HepG2 (cell line): ENCODE measurements at regions not wholly inside any gene's neighbourhood (a gene's known extent, or its start where the extent isn't known, plus 50 kb on each side); places are given as distances from the start of the nearest gene placed in this dataset.

ENCODE experiments used
- GFI1 ChIP-seq: sonication (generic); formaldehyde crosslinking; IDR thresholded peaks from 2 replicates; pipeline ENCODE4 v1.5.0; 2020; ENCODE audit warnings: missing genetic modification reagents, mild to moderate bottlenecking, borderline replicate concordance
- GTF3A ChIP-seq: sonication (generic); formaldehyde crosslinking; conservative IDR thresholded peaks from 2 replicates; pipeline ENCODE4 v1.4.0; 2020; ENCODE audit warnings: mild to moderate bottlenecking, missing genetic modification reagents
- HDAC2 ChIP-seq: sonication (generic); formaldehyde crosslinking; IDR thresholded peaks from 2 replicates; pipeline ENCODE4 v1.4.0; 2020; ENCODE audit warnings: missing genetic modification reagents
- HNF1A ChIP-seq, 2 experiments: sonication (generic) in 1 of 2; formaldehyde crosslinking in 1 of 2; IDR thresholded peaks; 2 replicates each; pipeline versions ENCODE4 v1.4.0 to v1.6.1; 2016 to 2020; ENCODE audit warnings: borderline replicate concordance in 1 of 2, low read depth in 1 of 2, mild to moderate bottlenecking in 1 of 2, missing genetic modification reagents in 1 of 2
- KLF15 ChIP-seq: sonication (generic); formaldehyde crosslinking; IDR thresholded peaks from 2 replicates; pipeline ENCODE4 v1.8.1; 2023; ENCODE audit warnings: borderline replicate concordance, mild to moderate bottlenecking, inconsistent platforms, missing genetic modification reagents, mixed read lengths
- LCORL ChIP-seq, 2 experiments: fragments of 450-650 bp in 1 of 2; sonication (generic) in 1 of 2; formaldehyde crosslinking in 1 of 2; IDR thresholded peaks; 2 replicates each; pipeline versions ENCODE4 v1.5.0 to v1.6.1; 2017 to 2020; ENCODE audit warnings: antibody characterized with exemption in 1 of 2, missing genetic modification reagents in 1 of 2
- MATR3 ChIP-seq: sonication (generic); formaldehyde crosslinking; IDR thresholded peaks from 2 replicates; pipeline ENCODE4 v1.4.0; 2020; ENCODE audit warnings: missing genetic modification reagents
- NFIC ChIP-seq: IDR thresholded peaks from 2 replicates; pipeline ENCODE4 v1.6.1; 2012; ENCODE audit warnings: mild to moderate bottlenecking, low read length, inconsistent platforms
- NR2F6 ChIP-seq, 2 experiments: IDR thresholded peaks; 2 replicates each; pipeline ENCODE4 v1.6.1; 2016; ENCODE audit warnings: antibody characterized with exemption in 1 of 2, mild to moderate bottlenecking in 1 of 2
- RXRB ChIP-seq: IDR thresholded peaks from 2 replicates; pipeline ENCODE4 v1.6.1; 2016; ENCODE audit warnings: borderline replicate concordance, missing genetic modification reagents, missing compliant biosample characterization
- SAP130 ChIP-seq: IDR thresholded peaks from 2 replicates; pipeline ENCODE4 v1.6.1; 2016; ENCODE audit warnings: low read depth
- SMARCE1 ChIP-seq: fragments of 450-650 bp; IDR thresholded peaks from 2 replicates; pipeline ENCODE4 v1.6.1; 2017; ENCODE audit warnings: borderline replicate concordance
- SOX13 ChIP-seq, 3 experiments: fragments of 450-650 bp in 1 of 3; sonication (generic) in 1 of 3; formaldehyde crosslinking in 1 of 3; IDR thresholded peaks in 2 of 3; conservative IDR thresholded peaks in 1 of 3; 2 replicates each; pipeline versions ENCODE4 v1.5.0 to v1.6.1; 2016 to 2020; ENCODE audit warnings: antibody characterized with exemption in 1 of 3, mild to moderate bottlenecking in 1 of 3, missing compliant biosample characterization in 1 of 3, missing genetic modification reagents in 1 of 3, moderate library complexity in 1 of 3
- TARDBP ChIP-seq: sonication (generic); formaldehyde crosslinking; IDR thresholded peaks from 2 replicates; pipeline ENCODE4 v1.8.0; 2022; ENCODE audit warnings: mild to moderate bottlenecking, missing genetic modification reagents
- ZBTB7A ChIP-seq: sonication (generic); formaldehyde crosslinking; IDR thresholded peaks from 2 replicates; pipeline ENCODE4 v1.8.0; 2022; ENCODE audit warnings: mild to moderate bottlenecking, missing genetic modification reagents
- ZBTB7B ChIP-seq: sonication (generic); formaldehyde crosslinking; IDR thresholded peaks from 2 replicates; pipeline ENCODE4 v1.4.0; 2020; ENCODE audit warnings: missing genetic modification reagents
- ZKSCAN8 ChIP-seq: IDR thresholded peaks from 2 replicates; pipeline ENCODE4 v1.6.1; 2016; ENCODE audit warnings: borderline replicate concordance, missing genetic modification reagents, missing compliant biosample characterization
- ZNF207 ChIP-seq: fragments of 450-650 bp; IDR thresholded peaks from 2 replicates; pipeline ENCODE4 v1.6.1; 2016; ENCODE audit warnings: antibody characterized with exemption, borderline replicate concordance
- ZNF652 ChIP-seq: IDR thresholded peaks from 2 replicates; pipeline ENCODE4 v1.6.1; 2016; ENCODE audit warnings: low read depth, borderline replicate concordance
- TF ChIP-seq, protein P1 (sequence below): sonication (generic); formaldehyde crosslinking; IDR thresholded peaks from 2 replicates; pipeline ENCODE4 v1.5.1; 2020; ENCODE audit warnings: mild to moderate bottlenecking, missing genetic modification reagents, borderline replicate concordance

DNA sequence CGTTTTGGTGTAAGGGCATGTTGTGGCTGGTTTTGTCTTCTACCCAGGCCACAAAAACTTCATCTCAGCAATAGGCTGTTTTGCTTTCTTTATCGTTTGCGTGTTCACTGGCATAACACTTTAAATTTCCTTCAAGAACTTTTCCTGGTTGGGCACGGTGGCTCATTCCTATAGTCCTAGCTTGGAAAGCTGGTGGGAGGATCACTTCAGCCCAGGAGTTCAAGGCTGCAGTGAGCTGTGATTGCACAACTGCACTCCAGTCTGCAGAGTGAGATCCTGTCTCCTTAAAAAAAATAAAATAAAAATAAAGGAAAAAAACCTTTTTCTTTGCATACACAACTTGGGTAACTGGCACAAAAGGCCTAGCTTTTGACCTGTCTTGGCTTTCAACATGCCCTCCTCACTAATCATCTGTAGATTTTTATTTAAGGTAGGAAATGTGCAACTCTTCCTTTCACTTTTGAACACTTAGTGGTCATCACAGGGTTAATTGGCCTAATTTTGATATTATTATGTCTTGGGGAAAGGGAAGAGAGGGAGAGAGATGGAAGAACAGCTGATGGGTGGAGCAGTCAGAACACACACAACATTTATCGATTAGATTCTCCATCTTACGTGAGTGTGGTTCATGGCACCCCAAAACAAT is 78.9 kb upstream of the PSMA6 start (continued):
- TF ChIP-seq HNF1A (IDR thresholded peaks at IDR 0.05; ENCODE audit: low read depth): no peak
- 0 out of 2 replicates have a peak, but pooled peaks have one; percentile 39 for TF ChIP-seq HNF1A (CRISPR knock-in tag; IDR thresholded peaks at IDR 0.05; ENCODE audit: borderline replicate concordance)
- TF ChIP-seq GFI1 (CRISPR knock-in tag): peak; percentile 66; the same call in 1 of the 2 replicates
- no peak for TF ChIP-seq ZBTB7B (CRISPR knock-in tag)
- TF ChIP-seq SOX13 (IDR thresholded peaks at IDR 0.05): no peak
- TF ChIP-seq SOX13 (CRISPR knock-in tag; conservative IDR thresholded peaks at IDR 0.05 in 1 of 2, IDR thresholded peaks at IDR 0.05 in 1 of 2): peak in 1 of 2 experiments; percentile 57; a peak in 2 of 4 replicates
- TF ChIP-seq ZNF652 (CRISPR knock-in tag): peak; percentile 93
- 0 out of 2 replicates have a peak, but pooled peaks have one; percentile 38 for TF ChIP-seq TARDBP (CRISPR knock-in tag)
- 0 out of 2 replicates have a peak, but pooled peaks have one; percentile 35 for TF ChIP-seq NR2F6 (IDR thresholded peaks at IDR 0.05)
- peak; percentile 71 for TF ChIP-seq NR2F6 (CRISPR knock-in tag; IDR thresholded peaks at IDR 0.05)
- no peak for TF ChIP-seq LCORL (IDR thresholded peaks at IDR 0.05)
- TF ChIP-seq LCORL (CRISPR knock-in tag; IDR thresholded peaks at IDR 0.05): no peak
- 0 out of 2 replicates have a peak, but pooled peaks have one; percentile 65 for TF ChIP-seq HDAC2
- TF ChIP-seq ZBTB7A (CRISPR knock-in tag): no peak
- TF ChIP-seq NFIC: no peak
- no peak for TF ChIP-seq ZNF207
- peak; percentile 37 for TF ChIP-seq SAP130
- peak; percentile 60 for TF ChIP-seq RXRB (CRISPR knock-in tag)
- TF ChIP-seq ZKSCAN8 (CRISPR knock-in tag): no peak
- no peak for TF ChIP-seq MATR3 (CRISPR knock-in tag)
- TF ChIP-seq, protein P1, sequence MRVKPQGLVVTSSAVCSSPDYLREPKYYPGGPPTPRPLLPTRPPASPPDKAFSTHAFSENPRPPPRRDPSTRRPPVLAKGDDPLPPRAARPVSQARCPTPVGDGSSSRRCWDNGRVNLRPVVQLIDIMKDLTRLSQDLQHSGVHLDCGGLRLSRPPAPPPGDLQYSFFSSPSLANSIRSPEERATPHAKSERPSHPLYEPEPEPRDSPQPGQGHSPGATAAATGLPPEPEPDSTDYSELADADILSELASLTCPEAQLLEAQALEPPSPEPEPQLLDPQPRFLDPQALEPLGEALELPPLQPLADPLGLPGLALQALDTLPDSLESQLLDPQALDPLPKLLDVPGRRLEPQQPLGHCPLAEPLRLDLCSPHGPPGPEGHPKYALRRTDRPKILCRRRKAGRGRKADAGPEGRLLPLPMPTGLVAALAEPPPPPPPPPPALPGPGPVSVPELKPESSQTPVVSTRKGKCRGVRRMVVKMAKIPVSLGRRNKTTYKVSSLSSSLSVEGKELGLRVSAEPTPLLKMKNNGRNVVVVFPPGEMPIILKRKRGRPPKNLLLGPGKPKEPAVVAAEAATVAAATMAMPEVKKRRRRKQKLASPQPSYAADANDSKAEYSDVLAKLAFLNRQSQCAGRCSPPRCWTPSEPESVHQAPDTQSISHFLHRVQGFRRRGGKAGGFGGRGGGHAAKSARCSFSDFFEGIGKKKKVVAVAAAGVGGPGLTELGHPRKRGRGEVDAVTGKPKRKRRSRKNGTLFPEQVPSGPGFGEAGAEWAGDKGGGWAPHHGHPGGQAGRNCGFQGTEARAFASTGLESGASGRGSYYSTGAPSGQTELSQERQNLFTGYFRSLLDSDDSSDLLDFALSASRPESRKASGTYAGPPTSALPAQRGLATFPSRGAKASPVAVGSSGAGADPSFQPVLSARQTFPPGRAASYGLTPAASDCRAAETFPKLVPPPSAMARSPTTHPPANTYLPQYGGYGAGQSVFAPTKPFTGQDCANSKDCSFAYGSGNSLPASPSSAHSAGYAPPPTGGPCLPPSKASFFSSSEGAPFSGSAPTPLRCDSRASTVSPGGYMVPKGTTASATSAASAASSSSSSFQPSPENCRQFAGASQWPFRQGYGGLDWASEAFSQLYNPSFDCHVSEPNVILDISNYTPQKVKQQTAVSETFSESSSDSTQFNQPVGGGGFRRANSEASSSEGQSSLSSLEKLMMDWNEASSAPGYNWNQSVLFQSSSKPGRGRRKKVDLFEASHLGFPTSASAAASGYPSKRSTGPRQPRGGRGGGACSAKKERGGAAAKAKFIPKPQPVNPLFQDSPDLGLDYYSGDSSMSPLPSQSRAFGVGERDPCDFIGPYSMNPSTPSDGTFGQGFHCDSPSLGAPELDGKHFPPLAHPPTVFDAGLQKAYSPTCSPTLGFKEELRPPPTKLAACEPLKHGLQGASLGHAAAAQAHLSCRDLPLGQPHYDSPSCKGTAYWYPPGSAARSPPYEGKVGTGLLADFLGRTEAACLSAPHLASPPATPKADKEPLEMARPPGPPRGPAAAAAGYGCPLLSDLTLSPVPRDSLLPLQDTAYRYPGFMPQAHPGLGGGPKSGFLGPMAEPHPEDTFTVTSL (CRISPR knock-in tag): peak; percentile 82; the same call in 1 of the 2 replicates
- no peak for TF ChIP-seq SMARCE1
- TF ChIP-seq KLF15 (CRISPR knock-in tag): no peak
- TF ChIP-seq GTF3A (CRISPR knock-in tag): no peak
